GM12891 (cell line): ENCODE measurements at regions not wholly inside any gene's neighbourhood (a gene's known extent, or its start where the extent isn't known, plus 50 kb on each side); places are given as distances from the start of the nearest gene placed in this dataset.

Experiments
- POLR2A ChIP-seq: IDR thresholded peaks from 2 replicates; pipeline ENCODE4 v1.6.1; 2011; ENCODE audit warnings: low read depth, low read length, control low read depth
- POLR2AphosphoS5 ChIP-seq: IDR thresholded peaks from 2 replicates; pipeline ENCODE4 v1.6.1; 2011; ENCODE audit warnings: low read depth, low read length, control low read depth
- SPI1 ChIP-seq: IDR thresholded peaks from 2 replicates; pipeline ENCODE4 v1.6.1; 2011; ENCODE audit warnings: low read depth, low read length, control low read depth

GRCh38 chr6:44000164-44000842, 126.9 kb downstream of the MRPL14 start:
- TF ChIP-seq POLR2AphosphoS5 (no peak), POLR2A (no peak), SPI1 (no peak)
